IMR-90 (cell line): ENCODE measurements at regions not wholly inside any gene's neighbourhood (a gene's known extent, or its start where the extent isn't known, plus 50 kb on each side); places are given as distances from the start of the nearest gene placed in this dataset.

Source experiments
- CTCF ChIP-seq: conservative IDR thresholded peaks from 2 replicates; pipeline ENCODE4 v1.5.1; 2012; ENCODE audit warnings: mild to moderate bottlenecking, low read depth, low read length, improper control_type of control experiment
- MAZ ChIP-seq: IDR thresholded peaks from 2 replicates; pipeline ENCODE4 v1.6.1; 2012; ENCODE audit warnings: low read depth, mild to moderate bottlenecking, low read length, improper control_type of control experiment, moderate library complexity, borderline replicate concordance
- POLR2A ChIP-seq: IDR thresholded peaks from 2 replicates; pipeline ENCODE4 v1.6.1; 2012; ENCODE audit warnings: mild to moderate bottlenecking, low read depth, low read length

DNA sequence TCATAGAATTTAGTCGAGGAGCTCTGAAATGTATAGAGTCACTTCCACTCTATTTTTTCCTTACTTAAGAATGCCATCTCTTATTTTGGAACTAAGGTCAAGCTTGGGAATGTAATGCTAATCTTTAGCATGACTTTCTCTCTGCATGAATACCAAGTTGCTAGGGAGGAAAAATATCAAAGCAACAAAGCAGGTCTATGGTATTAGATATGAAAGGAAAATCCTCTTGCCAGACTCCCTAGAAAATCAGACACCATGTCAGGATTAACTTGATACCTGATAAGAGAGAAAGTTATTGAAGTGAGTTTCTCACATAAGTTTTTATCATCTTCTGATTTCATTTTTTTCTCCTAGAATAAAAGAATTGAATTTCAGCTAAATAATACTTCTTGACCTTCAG is 341.7 kb upstream of the ZNF804A start:
- no peak for TF ChIP-seq CTCF
- no peak for TF ChIP-seq POLR2A
- TF ChIP-seq MAZ: no peak
